CD8-positive, alpha-beta memory T cell (primary cell): ENCODE measurements at regions not wholly inside any gene's neighbourhood (a gene's known extent, or its start where the extent isn't known, plus 50 kb on each side); places are given as distances from the start of the nearest gene placed in this dataset.

Experiments used
- CTCF ChIA-PET: fragments of 350-600 bp; sonication (Branson Sonifier 250); formaldehyde crosslinking; loops from one replicate; lab custom pipeline; 2021; ENCODE audit warnings: antibody characterized with exemption; lab: Charles Lee
- POLR2A ChIA-PET: fragments of 350-600 bp; sonication (Branson Sonifier 250); formaldehyde crosslinking; loops from one replicate; lab custom pipeline; 2021; ENCODE audit warnings: antibody characterized with exemption; lab: Charles Lee
- DNase-seq, 5 donors: peaks; one replicate each; pipeline versions ENCODE4 v3.0.0 to v3.0.0-alpha.2; 2020 to 2022; ENCODE audit warnings: mixed read lengths in 1 of 5
- H3K27ac ChIP-seq: one replicate; pipeline ENCODE4 v1.7.0; 2013; ENCODE audit warnings: low read depth, mild to moderate bottlenecking, low read length, moderate library complexity
- H3K27me3 ChIP-seq: 2 replicates; pipeline ENCODE4 v1.7.0; 2013; ENCODE audit warnings: low read length, mild to moderate bottlenecking; ENCODE audit not compliant: insufficient read depth, poor library complexity, severe bottlenecking
- H3K36me3 ChIP-seq: 2 replicates; pipeline ENCODE4 v1.7.0; 2013; ENCODE audit warnings: mild to moderate bottlenecking, low read length, moderate library complexity; ENCODE audit not compliant: insufficient read depth
- H3K4me1 ChIP-seq: 2 replicates; pipeline ENCODE4 v1.7.0; 2013; ENCODE audit warnings: mild to moderate bottlenecking, low read length, moderate library complexity; ENCODE audit not compliant: insufficient read depth
- H3K4me3 ChIP-seq: 2 replicates; pipeline ENCODE4 v1.7.0; 2013; ENCODE audit warnings: mild to moderate bottlenecking, low read length
- H3K9me3 ChIP-seq: 2 replicates; pipeline ENCODE4 v1.7.0; 2013; ENCODE audit warnings: mild to moderate bottlenecking, low read length
- H3K27ac Mint-ChIP-seq, 8 donors: one replicate each; pipeline ENCODE4 v1.8.0; 2020 to 2021; ENCODE audit warnings: mixed read lengths in 8 of 8, mild to moderate bottlenecking in 6 of 8, inconsistent platforms in 3 of 8, moderate library complexity in 3 of 8
- H3K27me3 Mint-ChIP-seq, 2 donors: one replicate each; pipeline ENCODE4 v1.8.0; 2020 to 2021; ENCODE audit warnings: mixed read lengths in 2 of 2, mild to moderate bottlenecking in 1 of 2, moderate library complexity in 1 of 2
- H3K36me3 Mint-ChIP-seq, 3 donors: one replicate each; pipeline ENCODE4 v1.8.0; 2020 to 2021; ENCODE audit warnings: mixed read lengths in 3 of 3, inconsistent platforms in 1 of 3, mild to moderate bottlenecking in 1 of 3
- H3K4me1 Mint-ChIP-seq, 3 donors: one replicate each; pipeline ENCODE4 v1.8.0; 2020 to 2021; ENCODE audit warnings: mixed read lengths in 3 of 3, inconsistent platforms in 1 of 3, mild to moderate bottlenecking in 1 of 3
- H3K4me3 Mint-ChIP-seq, 7 donors: one replicate each; pipeline ENCODE4 v1.8.0; 2020 to 2021; ENCODE audit warnings: mixed read lengths in 7 of 7, mild to moderate bottlenecking in 6 of 7, moderate library complexity in 4 of 7, inconsistent platforms in 2 of 7
- H3K9me3 Mint-ChIP-seq, 5 donors: one replicate each; pipeline ENCODE4 v1.8.0; 2020 to 2022; ENCODE audit warnings: mixed read lengths in 5 of 5, mild to moderate bottlenecking in 3 of 5, moderate library complexity in 2 of 5, inconsistent platforms in 1 of 5

DNA sequence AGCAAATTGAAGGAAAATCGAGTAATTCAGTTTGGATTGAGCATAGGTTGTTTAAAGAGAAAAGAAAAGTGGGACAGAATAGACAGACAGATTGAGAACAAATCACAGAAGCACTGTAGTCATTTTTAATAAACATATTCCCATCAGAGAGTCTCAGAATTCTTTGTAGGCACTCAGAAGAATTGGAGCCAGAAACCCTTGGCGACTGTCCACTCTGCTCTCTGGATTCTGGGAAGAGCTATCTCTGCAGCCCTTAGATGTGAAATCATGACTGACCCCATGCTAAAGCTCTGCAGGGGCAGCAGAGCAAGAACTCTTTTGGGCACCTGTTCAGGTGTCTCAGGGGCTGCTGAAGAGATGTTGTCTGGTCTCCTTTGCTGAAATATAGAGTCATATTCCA is 223.7 kb upstream of the KIRREL3 start:
- no peaks in the 10 kb centered on the region for H3K27me3 ChIP-seq
- no peaks in the 10 kb centered on the region for H3K9me3 ChIP-seq
- H3K36me3 ChIP-seq, result no peaks in the 10 kb centered on the region
- no peak overlapping the region for H3K27ac ChIP-seq
- Mint-ChIP-seq H3K4me3 (no peak overlapping the region), H3K36me3 (peaks cover 0 to 1% (median 0%) of the 10 kb centered on the region in 3 donors), H3K27me3 (no peaks in the 10 kb centered on the region), H3K4me1 (no peaks in the 10 kb centered on the region), H3K9me3 (peaks cover 0 to 4% (median 0%) of the 10 kb centered on the region in 5 donors), H3K27ac (no peak overlapping the region)
- POLR2A ChIA-PET, result no interaction called here
- CTCF ChIA-PET, result no interaction called here
- H3K4me3 ChIP-seq, result no peak overlapping the region
- no peaks in the 10 kb centered on the region for H3K4me1 ChIP-seq
- no peak for DNase-seq

DNA sequence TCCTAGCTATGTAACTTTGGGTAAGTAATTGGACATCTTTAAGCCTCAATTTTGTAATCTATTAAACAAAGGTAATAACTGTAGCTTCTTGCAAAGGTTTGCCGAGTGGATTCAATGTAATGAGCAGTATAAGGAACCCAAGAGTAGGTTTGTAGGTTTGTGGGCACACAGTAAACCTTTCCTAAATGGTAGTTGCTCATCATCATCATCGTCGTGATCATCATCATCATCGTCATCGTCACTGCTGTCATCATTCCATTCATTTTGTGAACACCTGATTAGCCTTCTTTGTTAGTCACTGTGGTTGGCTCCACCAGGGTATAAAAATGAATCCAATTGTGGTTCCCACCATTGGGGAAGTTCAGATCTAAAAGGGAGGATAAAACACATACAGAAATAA is 223.1 kb upstream of the KIRREL3 start:
- peaks cover 0 to 4% (median 0%) of the 10 kb centered on the region in 5 donors for H3K9me3 Mint-ChIP-seq
- H3K4me3 ChIP-seq, result no peak overlapping the region
- H3K27ac Mint-ChIP-seq, result no peak overlapping the region
- H3K27me3 ChIP-seq, result no peaks in the 10 kb centered on the region
- ChIA-PET CTCF (no interaction called here), POLR2A (no interaction called here)
- no peaks in the 10 kb centered on the region for H3K9me3 ChIP-seq
- no peaks in the 10 kb centered on the region for H3K27me3 Mint-ChIP-seq
- no peak overlapping the region for H3K4me3 Mint-ChIP-seq
- no peak for DNase-seq
- no peaks in the 10 kb centered on the region for H3K4me1 ChIP-seq
- no peaks in the 10 kb centered on the region for H3K36me3 ChIP-seq
- H3K4me1 Mint-ChIP-seq, result no peaks in the 10 kb centered on the region
- peaks cover 0 to 1% (median 0%) of the 10 kb centered on the region in 3 donors for H3K36me3 Mint-ChIP-seq
- H3K27ac ChIP-seq, result no peak overlapping the region

DNA sequence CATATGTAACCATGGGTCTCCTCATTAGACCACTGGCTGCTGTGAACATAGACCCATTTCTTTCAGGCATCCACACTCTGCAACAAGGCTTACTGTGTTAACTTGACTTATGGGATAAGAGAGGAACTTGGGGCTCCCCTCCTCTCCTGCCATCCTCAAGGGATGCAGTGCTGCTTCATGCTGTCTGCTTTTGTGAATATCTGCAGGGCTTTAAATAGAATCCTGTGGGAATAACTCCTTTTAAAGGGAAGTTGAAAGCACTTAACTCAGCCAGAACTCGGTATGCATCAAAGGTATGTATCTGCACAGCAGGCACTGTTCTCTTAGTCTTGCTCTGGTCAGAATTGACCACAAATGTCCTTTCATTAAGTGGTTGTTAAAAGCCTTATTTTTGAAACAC is 222.5 kb upstream of the KIRREL3 start:
- no peak overlapping the region for H3K27ac ChIP-seq
- CTCF ChIA-PET, result no interaction called here
- no peaks in the 10 kb centered on the region for H3K4me1 Mint-ChIP-seq
- no peaks in the 10 kb centered on the region for H3K4me1 ChIP-seq
- no peaks in the 10 kb centered on the region for H3K9me3 ChIP-seq
- peaks cover 0 to 1% of the 10 kb centered on the region in 2 donors for H3K27me3 Mint-ChIP-seq
- no peaks in the 10 kb centered on the region for H3K36me3 ChIP-seq
- POLR2A ChIA-PET, result no interaction called here
- peaks cover 0 to 4% (median 0%) of the 10 kb centered on the region in 5 donors for H3K9me3 Mint-ChIP-seq
- no peak overlapping the region for H3K27ac Mint-ChIP-seq
- DNase-seq, result no peak
- H3K4me3 Mint-ChIP-seq, result no peak overlapping the region
- H3K36me3 Mint-ChIP-seq, result peaks cover 0 to 1% (median 0%) of the 10 kb centered on the region in 3 donors
- H3K4me3 ChIP-seq, result no peak overlapping the region
- H3K27me3 ChIP-seq, result no peaks in the 10 kb centered on the region

DNA sequence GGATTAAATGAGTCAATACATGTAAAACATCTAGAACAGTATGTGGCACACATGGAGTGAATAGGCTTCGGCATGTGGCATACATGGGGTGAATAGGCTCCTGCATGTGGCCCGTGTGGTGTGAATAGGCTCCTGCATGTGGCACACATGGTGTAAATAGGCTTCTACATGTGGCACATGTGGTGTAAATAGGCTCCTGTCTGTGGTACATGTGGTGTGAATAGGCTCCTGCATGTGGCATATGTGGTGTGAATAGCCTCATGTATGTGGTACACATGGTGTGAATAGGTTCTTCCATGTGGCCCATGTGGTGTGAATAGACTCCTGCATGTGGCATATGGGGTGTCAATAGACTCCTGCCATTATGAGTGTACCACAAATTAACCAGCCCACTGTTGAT is 219.1 kb upstream of the KIRREL3 start:
- Mint-ChIP-seq H3K27ac (no peak overlapping the region), H3K36me3 (peaks cover 0 to 2% (median 0%) of the 10 kb centered on the region in 3 donors), H3K27me3 (peaks cover 0 to 3% of the 10 kb centered on the region in 2 donors), H3K4me3 (no peak overlapping the region), H3K9me3 (peaks cover 0 to 5% (median 0%) of the 10 kb centered on the region in 5 donors), H3K4me1 (no peaks in the 10 kb centered on the region)
- ChIA-PET POLR2A (no interaction called here), CTCF (no interaction called here)
- Histone ChIP-seq H3K4me1 (no peaks in the 10 kb centered on the region), H3K27me3 (no peaks in the 10 kb centered on the region), H3K9me3 (no peaks in the 10 kb centered on the region), H3K27ac (no peak overlapping the region), H3K4me3 (no peak overlapping the region), H3K36me3 (no peaks in the 10 kb centered on the region)
- no peak for DNase-seq

DNA sequence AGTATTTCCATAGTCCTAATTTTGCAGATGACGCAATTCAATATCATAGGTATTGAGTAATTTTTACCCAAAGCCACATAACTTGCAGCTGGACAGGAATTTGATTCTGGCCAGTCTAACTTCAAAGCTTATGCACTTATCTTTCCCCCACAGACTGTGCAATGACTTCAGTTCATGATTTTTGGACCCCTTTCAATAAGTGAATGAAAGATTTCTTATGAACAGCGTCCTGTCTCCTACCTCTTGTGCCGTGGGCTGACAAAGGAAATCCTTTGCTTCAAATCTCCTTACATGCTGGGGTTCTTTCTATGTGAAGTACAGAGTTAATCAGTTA is 217.7 kb upstream of the KIRREL3 start:
- peaks cover 0 to 5% (median 0%) of the 10 kb centered on the region in 5 donors for H3K9me3 Mint-ChIP-seq
- H3K36me3 ChIP-seq, result no peaks in the 10 kb centered on the region
- H3K27me3 ChIP-seq, result no peaks in the 10 kb centered on the region
- POLR2A ChIA-PET, result no interaction called here
- H3K27ac ChIP-seq, result no peak overlapping the region
- H3K4me3 Mint-ChIP-seq, result no peak overlapping the region
- H3K9me3 ChIP-seq, result no peaks in the 10 kb centered on the region
- CTCF ChIA-PET, result no interaction called here
- DNase-seq, result no peak
- no peaks in the 10 kb centered on the region for H3K4me1 ChIP-seq
- H3K27me3 Mint-ChIP-seq, result peaks cover 0 to 3% of the 10 kb centered on the region in 2 donors
- H3K36me3 Mint-ChIP-seq, result peaks cover 0 to 1% (median 0%) of the 10 kb centered on the region in 3 donors
- no peak overlapping the region for H3K27ac Mint-ChIP-seq
- H3K4me3 ChIP-seq, result no peak overlapping the region
- no peaks in the 10 kb centered on the region for H3K4me1 Mint-ChIP-seq

DNA sequence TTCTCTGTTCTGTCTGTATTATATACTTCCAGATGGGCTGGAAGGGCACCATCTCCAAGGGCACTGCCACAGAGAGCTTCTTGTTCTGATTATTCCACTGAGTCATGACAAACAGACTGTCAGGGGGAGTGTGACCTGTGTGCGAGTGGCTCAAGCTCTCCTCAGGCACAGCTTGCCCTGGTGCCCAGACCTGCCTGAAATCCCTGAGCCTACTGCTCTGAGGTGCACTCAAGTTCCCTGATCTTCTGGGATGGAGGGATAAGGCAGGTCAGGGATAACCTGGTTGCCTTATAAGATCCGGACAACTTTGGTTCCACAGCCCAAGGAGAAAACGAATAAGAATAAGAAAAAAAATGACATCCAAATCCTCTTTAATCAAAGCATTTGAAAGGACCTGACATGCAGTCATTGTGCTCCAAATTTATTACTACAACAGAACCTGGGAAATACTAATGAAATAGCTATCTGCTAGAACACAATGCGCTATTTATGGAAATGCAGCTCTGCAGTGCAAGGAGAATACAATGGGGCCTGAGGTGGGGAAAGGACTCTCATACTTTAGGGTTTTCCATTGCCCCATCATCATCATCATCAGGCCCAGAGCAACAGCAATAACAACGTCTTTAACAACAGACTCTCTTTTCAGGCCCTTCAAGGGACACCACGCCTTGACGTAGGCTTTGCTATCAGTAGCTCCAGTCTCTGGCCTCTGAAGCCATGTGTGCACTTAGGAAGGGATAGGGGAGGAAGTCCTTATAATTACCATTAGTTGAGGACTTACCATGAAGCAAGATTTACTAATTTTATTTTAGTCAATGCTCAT is 217.1 kb upstream of the KIRREL3 start:
- Mint-ChIP-seq H3K36me3 (peaks cover 0 to 1% (median 0%) of the 10 kb centered on the region in 3 donors), H3K4me1 (no peaks in the 10 kb centered on the region), H3K4me3 (no peak overlapping the region), H3K27ac (no peak overlapping the region), H3K27me3 (peaks cover 0 to 3% of the 10 kb centered on the region in 2 donors), H3K9me3 (peaks cover 0 to 5% (median 0%) of the 10 kb centered on the region in 5 donors)
- Histone ChIP-seq H3K9me3 (no peaks in the 10 kb centered on the region), H3K4me1 (no peaks in the 10 kb centered on the region), H3K27me3 (no peaks in the 10 kb centered on the region), H3K27ac (no peak overlapping the region), H3K4me3 (no peak overlapping the region), H3K36me3 (no peaks in the 10 kb centered on the region)
- CTCF ChIA-PET, result no interaction called here
- no peak for DNase-seq
- POLR2A ChIA-PET, result no interaction called here

DNA sequence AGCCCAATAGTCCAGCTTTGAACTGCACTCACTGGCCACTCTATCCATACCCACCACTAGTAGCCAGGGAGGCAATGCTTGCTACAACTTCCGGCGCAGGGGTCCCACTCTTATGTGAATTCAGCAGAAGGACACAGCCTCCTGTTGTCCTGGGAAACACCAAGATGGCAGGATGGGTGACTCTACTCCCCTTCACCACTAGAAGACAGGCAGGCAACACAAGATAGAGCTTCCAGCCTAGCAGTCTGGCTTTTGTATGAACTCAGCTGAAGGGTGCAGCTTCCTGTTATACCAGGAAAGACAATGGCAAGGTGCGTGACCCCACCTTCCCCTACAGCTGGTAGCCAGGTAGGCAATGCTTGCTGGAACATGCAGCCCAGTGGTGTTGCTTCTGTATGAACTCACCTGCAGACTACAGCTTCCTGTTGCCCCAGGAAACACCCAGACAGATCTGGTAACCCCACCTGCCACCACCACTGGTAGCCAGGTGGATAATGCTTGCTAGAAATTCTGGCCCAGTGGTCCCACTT is 205.2 kb upstream of the KIRREL3 start:
- Mint-ChIP-seq H3K27me3 (peaks cover 0 to 5% of the 10 kb centered on the region in 2 donors), H3K36me3 (no peaks in the 10 kb centered on the region), H3K27ac (no peak overlapping the region), H3K4me3 (no peak overlapping the region), H3K9me3 (peaks cover 0 to 30% (median 5%) of the 10 kb centered on the region in 5 donors), H3K4me1 (no peaks in the 10 kb centered on the region)
- no peaks in the 10 kb centered on the region for H3K4me1 ChIP-seq
- H3K36me3 ChIP-seq, result no peaks in the 10 kb centered on the region
- ChIA-PET POLR2A (no interaction called here), CTCF (interaction anchor here (0.9 kb wide), 1 partner anchor 9 kb away, joined by 3 read pairs; no protein-coding TSS in a partner anchor)
- no peak overlapping the region for H3K27ac ChIP-seq
- H3K27me3 ChIP-seq, result no peaks in the 10 kb centered on the region
- no peak overlapping the region for H3K4me3 ChIP-seq
- no peak for DNase-seq
- no peaks in the 10 kb centered on the region for H3K9me3 ChIP-seq

DNA sequence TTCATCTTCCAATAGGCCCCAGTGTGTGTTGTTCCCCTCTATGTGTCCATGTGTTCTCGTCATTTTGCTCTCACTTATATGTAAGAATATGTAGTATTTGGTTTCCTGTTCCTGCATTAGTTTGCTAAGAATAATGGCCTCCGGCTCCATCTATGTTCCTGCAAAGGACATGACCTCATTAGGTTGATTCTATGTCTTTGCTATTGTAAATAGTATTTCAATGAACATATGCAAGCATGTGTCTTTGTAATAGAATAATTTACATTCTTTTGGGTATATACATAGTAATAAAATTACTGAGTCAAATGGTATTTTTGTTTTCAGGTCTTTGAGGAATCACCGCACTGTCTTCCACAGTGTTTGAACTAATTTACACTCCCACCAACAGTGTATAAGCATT is 202.9 kb upstream of the KIRREL3 start:
- no peaks in the 10 kb centered on the region for H3K4me1 ChIP-seq
- Mint-ChIP-seq H3K27me3 (peaks cover 0 to 4% of the 10 kb centered on the region in 2 donors), H3K4me1 (no peaks in the 10 kb centered on the region), H3K36me3 (no peaks in the 10 kb centered on the region), H3K27ac (no peak overlapping the region), H3K4me3 (no peak overlapping the region), H3K9me3 (peaks cover 0 to 31% (median 7%) of the 10 kb centered on the region in 5 donors)
- POLR2A ChIA-PET, result no interaction called here
- H3K27ac ChIP-seq, result no peak overlapping the region
- H3K9me3 ChIP-seq, result no peaks in the 10 kb centered on the region
- H3K27me3 ChIP-seq, result no peaks in the 10 kb centered on the region
- H3K36me3 ChIP-seq, result no peaks in the 10 kb centered on the region
- CTCF ChIA-PET, result no interaction called here
- no peak for DNase-seq
- no peak overlapping the region for H3K4me3 ChIP-seq
